HG03196 (cell line): ENCODE measurements at regions not wholly inside any gene's neighbourhood (a gene's known extent, or its start where the extent isn't known, plus 50 kb on each side); places are given as distances from the start of the nearest gene placed in this dataset.
"Not testable (repeated sequence)": the region's sequence is repeated elsewhere in the genome, so short reads cannot be mapped to it uniquely, and the experiment has no call there.

Experiments used
- ATAC-seq: cut with Tn5 transposase; IDR thresholded peaks from one replicate; pipeline ENCODE4 v1.9.1; 2021; ENCODE audit not compliant: unreplicated experiment

GRCh38 chr13:40373608-40374007 is 292.8 kb downstream of the FOXO1 start:
- ATAC-seq, result not testable (repeated sequence)

DNA sequence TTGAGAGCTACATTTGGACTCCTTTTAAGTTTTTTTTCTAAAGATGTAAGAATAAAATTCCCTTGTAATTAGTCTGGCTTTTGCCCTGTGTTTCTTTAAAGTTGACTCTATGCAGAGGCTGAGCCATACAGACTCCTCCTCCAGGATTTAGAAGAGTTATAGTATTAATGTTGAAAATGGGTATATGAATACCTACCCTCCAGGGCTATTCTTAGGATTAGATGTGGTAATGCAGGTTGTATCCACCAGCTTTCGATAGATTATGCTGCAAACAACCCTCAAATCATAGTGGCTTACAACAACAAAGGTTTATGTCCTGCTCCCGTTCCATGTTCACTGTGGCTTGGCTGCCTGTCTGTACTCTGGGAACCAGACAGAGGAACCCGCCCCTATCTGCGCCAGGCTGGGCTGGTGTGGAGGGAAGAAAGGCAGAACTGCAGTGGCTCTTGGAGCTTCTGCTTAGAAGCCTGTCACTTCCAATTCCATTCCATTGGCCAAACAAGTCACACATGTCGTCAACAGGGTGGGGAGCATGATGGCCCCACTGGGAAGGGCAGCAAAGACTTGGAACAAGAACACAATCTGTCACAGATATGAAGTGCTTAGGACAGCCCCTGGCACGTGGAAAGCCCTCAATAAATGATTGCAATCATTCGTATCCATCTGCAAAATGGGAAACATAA is 290.8 kb downstream of the FOXO1 start:
- no peak for ATAC-seq

GRCh38 chr13:40376296-40376849 is 290.1 kb downstream of the FOXO1 start:
- ATAC-seq, result no peak

DNA sequence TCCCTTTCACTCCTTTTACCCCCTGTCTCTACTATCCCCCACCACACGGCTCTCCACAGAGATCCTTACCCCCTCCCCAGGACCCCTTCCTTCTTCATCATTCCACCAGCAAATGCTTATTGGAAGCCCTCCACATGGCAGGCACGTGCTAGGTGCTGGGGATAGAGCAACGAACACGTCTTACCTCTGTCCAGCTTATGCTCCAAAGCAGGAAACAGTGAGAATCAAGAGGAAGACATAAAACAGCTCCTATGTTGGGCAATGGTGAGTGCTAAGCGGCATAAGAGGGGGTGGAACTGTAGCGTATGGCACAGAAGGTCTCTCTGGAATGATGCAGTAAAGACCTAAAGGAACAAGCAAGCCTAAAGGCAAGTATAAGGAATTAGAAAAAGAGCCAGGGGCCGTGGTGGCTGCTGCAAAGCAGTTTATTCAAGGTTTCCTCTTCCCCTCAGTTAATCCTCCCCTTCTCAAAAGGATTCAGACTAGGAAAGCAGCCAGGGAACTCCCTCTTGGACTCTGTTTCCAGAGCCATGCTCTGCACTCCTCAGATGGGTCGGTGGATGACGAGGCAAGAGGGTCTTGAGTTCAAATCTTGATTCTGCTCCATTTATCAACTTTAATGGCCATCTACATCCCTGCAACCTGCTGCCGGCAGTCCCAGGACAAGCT is 289.4 kb downstream of the FOXO1 start:
- ATAC-seq, result no peak

- no peak for ATAC-seq
Measured at GRCh38 chr13:40377783-40378182, 288.7 kb downstream of the FOXO1 start.

GRCh38 chr13:40379196-40379595 is 287.2 kb downstream of the FOXO1 start:
- no peak for ATAC-seq

DNA sequence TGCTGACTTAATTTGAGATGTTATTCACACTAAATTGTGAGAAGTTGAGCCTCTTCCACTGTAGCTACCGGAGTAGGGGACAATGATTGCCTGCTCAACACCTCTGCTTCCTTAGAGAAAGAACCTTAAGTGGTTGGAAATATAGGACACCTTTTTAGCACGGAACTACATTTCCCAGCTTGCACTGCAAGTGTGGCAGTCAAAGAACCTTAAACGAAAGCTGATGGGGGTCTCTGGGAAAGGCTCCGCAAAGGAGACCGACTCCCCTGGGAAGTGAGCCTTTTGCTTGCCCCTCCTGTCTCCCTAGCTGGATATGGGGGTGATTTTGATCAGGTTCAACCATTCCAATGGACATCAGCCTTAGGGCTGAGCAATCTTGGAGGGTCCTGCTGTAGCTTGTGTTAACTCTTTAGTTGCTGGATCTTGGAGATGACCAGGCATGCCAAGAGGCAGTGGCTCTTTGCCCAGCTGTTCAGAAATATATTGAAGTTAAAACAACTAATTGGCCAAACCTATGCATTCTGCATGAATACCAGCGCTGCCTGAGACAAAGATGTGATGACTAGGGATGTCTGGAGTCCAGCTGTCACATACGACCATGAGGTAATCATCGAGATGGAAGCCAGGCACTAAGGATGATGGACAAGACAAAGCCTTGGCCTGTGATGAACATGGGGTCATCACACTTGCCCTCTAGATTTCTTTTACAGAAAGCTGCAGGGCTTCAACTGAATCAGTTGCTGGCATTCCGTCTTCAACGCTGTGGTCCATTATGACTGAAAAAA is 286.5 kb downstream of the FOXO1 start:
- ATAC-seq, result no peak

GRCh38 chr13:40381935-40382764 is 284.3 kb downstream of the FOXO1 start:
- no peak for ATAC-seq

DNA sequence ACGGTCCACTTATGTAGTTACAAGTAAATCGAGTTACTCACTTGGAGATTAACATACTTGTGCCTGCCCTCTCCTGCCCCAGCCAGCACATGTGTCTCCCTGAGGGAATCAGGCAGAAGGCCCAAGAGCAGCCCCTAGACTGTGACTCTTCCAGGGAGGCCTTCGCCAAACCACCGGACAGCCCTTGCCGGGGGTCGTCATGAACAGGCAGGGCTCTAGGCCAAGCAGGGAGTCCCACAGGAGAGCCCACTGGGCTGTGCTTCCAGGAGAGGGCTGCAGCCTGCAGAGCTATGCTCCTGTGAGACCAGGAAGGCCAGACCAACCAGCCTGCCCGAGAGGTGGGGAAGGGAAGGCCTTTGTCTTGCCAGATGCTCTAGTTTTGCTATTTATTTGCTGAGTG is 283.3 kb downstream of the FOXO1 start:
- no peak for ATAC-seq

GRCh38 chr13:40383885-40384284 is 282.6 kb downstream of the FOXO1 start:
- ATAC-seq, result no peak

GRCh38 chr13:40384976-40385857 is 281.2 kb downstream of the FOXO1 start:
- ATAC-seq, result no peak

DNA sequence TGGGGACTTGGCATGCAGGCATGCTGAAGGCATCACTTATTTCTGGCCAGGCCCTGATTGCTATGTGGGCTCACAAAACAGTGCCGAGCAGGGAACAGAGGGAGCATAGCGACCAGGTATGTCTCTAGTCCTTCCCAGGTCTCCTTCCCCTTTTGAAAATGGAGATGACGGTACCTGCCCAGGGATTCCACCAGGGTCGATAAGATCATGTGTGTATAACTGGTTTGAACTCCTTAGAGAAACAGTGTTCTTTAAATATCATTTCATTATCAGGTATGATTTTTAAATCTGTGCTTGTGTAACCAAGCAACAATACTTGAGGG is 280.6 kb downstream of the FOXO1 start:
- ATAC-seq, result no peak

DNA sequence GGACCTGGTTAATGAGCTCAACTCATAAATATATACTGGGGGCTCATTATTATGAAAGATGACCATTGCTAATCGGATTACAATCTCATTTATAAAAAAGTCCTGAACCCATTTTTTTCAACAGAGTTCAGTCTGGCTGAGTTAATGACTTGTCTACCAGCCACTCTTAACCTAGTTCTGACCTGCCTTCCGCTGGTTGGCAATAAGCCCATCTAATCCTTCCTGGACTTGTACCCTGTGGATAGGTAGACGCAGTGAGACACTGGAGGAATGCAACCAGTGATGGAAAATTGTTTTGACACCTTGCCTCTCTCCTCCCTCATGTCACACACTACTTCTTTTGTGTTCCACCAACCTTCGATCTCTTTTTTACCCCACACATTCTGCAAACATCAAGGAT is 279.9 kb downstream of the FOXO1 start:
- no peak for ATAC-seq

DNA sequence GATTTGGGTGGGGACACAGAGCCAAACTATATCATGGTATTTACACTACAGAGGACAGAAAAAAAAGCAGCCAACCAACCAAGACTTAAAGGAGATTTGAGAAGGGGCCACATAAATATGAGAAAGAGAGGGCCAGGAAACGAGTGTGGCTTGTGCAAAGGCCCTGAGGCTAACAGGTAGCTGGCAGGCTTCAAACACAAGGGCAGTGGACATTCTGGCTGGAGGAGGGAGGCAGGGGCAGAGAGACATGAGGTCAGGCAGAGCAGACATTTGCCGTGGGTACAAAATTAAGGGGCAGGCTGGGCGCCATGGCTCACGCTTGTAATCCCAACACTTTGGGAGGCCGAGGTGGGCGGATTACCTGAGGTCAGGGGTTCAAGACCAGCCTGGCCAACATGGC is 278.7 kb downstream of the FOXO1 start:
- ATAC-seq, result no peak

DNA sequence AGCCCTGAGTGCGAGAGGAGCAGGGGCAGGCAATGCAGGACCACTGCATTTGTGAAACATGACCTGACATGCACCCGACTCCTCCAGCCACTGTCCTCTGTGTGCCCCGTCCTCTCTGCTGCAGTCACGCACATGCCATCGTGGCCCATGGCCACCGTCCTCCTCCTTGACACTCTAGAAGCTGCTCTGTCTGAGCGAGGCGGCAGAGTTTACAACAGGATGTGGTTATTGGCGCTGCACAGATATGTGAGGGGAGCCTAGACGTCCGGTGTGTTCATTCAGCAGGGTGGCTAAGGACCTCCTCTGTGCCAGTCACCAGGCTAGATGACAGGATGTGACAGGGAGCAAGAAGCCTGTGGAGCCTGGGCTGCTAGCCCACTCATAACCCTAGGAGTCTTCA is 277.8 kb downstream of the FOXO1 start:
- ATAC-seq, result peak; percentile 100

DNA sequence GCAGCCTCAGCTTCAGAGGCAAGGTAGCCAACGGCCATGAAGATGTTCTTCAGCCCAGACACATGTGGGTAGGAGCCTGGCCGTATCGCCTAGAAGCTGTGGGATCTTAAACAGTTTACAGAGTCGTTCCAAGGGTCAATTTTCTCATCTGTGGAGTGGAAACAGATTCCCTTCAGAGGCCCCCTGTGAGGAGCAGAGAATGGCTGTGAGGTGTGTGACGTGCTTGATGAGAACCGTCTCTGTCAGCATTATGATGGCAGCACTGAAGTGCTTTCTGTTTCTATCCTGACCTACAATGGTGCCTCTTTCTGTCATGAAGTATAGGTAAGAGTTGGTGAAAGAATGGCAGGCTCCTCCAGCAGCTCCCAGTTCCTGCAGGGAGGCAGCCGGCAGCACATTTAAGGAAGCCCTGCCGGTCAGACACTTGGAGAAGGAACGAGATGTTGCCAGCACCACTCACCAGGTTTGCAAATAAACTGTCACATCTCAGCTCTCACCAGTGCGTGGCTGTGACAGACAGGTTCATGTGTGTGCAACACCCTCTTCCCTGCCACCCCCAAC is 277.3 kb downstream of the FOXO1 start:
- ATAC-seq, result peak; percentile 47

DNA sequence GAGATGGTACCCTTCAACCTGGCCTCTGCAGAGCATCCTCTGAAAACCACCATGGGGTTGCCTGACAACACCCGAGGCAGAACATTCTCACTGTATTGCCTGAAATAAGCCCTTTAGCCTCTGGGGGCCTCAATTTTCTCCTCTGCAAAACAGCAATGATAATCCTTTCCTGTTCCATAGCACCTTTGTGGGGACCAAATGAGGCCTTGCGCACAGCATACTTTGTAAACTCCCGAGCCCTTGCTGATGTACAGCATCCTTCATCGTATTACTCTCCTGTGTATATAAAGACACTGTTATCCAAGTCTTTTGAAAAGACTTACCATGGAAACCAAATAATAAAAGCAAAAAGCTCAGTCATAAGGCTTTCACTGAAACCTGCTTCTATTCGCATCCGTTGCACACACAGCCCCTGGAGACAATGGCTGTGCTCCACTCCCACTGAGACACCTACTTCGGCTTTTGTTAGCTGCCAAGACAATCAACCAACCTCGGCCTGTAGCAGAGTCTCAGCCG is 276.0 kb downstream of the FOXO1 start:
- ATAC-seq, result no peak

GRCh38 chr13:40391788-40392187 is 274.7 kb downstream of the FOXO1 start:
- no peak for ATAC-seq

DNA sequence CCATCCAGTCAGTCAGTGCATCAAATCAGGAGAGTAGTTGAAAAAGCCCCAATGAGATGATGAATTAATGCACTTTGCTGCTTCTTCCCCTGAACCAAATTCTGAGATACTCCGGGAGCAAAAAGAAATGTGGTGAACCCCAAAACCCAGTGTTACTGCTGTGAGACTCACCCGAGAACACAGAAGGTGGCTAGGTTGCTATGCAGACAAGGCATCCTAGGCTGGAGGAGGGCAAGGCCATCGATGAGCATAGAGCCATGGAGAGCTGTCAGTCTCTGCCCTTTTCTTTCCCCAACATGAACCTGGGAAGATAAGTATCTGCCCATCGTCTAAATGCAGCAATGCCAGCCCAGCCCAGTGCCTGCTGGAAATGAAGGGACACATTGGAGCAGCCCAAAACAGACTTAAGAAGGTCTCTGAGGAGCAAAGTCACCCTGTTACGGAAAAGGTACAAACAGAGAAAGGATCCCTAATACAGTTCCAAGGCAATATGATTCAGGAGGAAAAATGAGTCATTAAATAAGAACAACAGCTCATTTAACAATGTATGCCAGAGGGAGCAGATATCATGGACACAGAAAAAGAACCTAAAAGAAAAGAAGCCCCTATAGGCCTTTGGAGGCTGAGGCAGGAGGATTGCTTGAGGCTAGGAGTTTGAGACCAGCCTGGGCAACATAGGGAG is 272.0 kb downstream of the FOXO1 start:
- no peak for ATAC-seq
